ENCODE measurements at regions not wholly inside any gene's neighbourhood (a gene's known extent, or its start where the extent isn't known, plus 50 kb on each side); places are given as distances from the start of the nearest gene placed in this dataset.
"Not testable (repeated sequence)": the region's sequence is repeated elsewhere in the genome, so short reads cannot be mapped to it uniquely, and the experiment has no call there.

- POLR2A ChIA-PET = no interaction called here
- no peaks in the 10 kb centered on the region for H3K4me1 Mint-ChIP-seq (ENCODE audit: low read depth, unreplicated experiment)
- CTCF ChIA-PET = no interaction called here
- no peaks in the 10 kb centered on the region for H3K36me3 Mint-ChIP-seq (ENCODE audit: insufficient read depth, unreplicated experiment)
- H3K9me3 ChIP-seq = peaks cover 3% of the 10 kb centered on the region
- no TSS peak for BruUV-seq (replicated peaks)
- intact Hi-C loops (cut with micrococcal nuclease; ENCODE audit: unreplicated experiment) = no loop called here
- no peak overlapping the region for H3K4me3 ChIP-seq (ENCODE audit: low read depth, low read length)
- H3K4me1 ChIP-seq = no peaks in the 10 kb centered on the region
- DNase-seq = no peak
- TF ChIP-seq, protein P1, sequence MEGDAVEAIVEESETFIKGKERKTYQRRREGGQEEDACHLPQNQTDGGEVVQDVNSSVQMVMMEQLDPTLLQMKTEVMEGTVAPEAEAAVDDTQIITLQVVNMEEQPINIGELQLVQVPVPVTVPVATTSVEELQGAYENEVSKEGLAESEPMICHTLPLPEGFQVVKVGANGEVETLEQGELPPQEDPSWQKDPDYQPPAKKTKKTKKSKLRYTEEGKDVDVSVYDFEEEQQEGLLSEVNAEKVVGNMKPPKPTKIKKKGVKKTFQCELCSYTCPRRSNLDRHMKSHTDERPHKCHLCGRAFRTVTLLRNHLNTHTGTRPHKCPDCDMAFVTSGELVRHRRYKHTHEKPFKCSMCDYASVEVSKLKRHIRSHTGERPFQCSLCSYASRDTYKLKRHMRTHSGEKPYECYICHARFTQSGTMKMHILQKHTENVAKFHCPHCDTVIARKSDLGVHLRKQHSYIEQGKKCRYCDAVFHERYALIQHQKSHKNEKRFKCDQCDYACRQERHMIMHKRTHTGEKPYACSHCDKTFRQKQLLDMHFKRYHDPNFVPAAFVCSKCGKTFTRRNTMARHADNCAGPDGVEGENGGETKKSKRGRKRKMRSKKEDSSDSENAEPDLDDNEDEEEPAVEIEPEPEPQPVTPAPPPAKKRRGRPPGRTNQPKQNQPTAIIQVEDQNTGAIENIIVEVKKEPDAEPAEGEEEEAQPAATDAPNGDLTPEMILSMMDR (IDR thresholded peaks at IDR 0.05; ENCODE audit: insufficient read depth in 1 of 2, low read depth in 1 of 2, low read length in 1 of 2, severe bottlenecking in 1 of 2, unreplicated experiment in 1 of 2) = no peak
- H3K27ac Mint-ChIP-seq (ENCODE audit: unreplicated experiment) = no peak overlapping the region
- no peaks in the 10 kb centered on the region for H3K36me3 ChIP-seq (ENCODE audit: control insufficient read depth, insufficient read depth, low read length)
- no peaks in the 10 kb centered on the region for H3K27me3 ChIP-seq (replicated peaks; ENCODE audit: control insufficient read depth, insufficient read depth, low read length)
- H3K9me3 Mint-ChIP-seq (ENCODE audit: unreplicated experiment) = peaks cover 27% of the 10 kb centered on the region
- H3K4me3 Mint-ChIP-seq (ENCODE audit: unreplicated experiment) = no peak overlapping the region
- H3K27me3 Mint-ChIP-seq (ENCODE audit: insufficient read depth, unreplicated experiment) = no peaks in the 10 kb centered on the region
Observed at GRCh38 chr15:35279811-35280210, 194.7 kb upstream of the NANOGP8 start.

DNA sequence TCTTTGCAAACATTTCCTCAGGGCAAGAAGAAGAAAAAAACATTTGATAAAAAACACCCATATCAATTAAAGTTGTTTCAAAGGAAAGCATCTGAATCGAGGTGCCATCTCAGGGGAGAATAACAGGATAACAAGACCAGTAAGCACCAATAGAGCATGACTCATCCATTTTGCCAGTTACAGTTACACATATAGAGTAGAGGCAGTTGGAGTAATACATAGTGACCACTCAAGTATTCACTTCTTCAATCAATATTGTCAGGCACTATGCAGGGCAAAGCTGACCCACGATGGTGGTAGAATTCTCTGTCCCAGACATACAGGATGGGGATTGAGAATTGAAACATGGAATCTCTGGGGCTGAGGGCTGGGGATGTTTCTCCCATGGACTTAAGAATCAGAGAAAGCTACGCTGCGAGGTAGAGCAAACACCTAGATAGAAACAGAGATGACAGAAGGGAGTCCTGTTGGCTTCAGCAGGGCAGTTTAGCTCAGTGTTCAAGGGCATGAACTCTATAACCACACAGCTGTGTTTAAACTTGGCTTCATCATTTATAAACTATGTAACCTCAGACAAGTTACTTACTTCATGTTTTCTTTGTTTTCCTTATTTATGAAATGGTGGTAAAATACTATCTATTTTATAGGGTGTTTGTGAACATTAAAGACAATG is 186.4 kb upstream of the NANOGP8 start:
- H3K4me3 Mint-ChIP-seq (ENCODE audit: unreplicated experiment) = no peak overlapping the region
- Histone ChIP-seq H3K4me1 (no peaks in the 10 kb centered on the region), H3K9me3 (no peaks in the 10 kb centered on the region), H3K36me3 (ENCODE audit: control insufficient read depth, insufficient read depth, low read length) (no peaks in the 10 kb centered on the region), H3K27me3 (replicated peaks; ENCODE audit: control insufficient read depth, insufficient read depth, low read length) (no peaks in the 10 kb centered on the region), H3K4me3 (ENCODE audit: low read depth, low read length) (no peak overlapping the region)
- no peaks in the 10 kb centered on the region for H3K27me3 Mint-ChIP-seq (ENCODE audit: insufficient read depth, unreplicated experiment)
- no peak for DNase-seq
- ChIA-PET CTCF (no interaction called here), POLR2A (no interaction called here)
- H3K27ac Mint-ChIP-seq (ENCODE audit: unreplicated experiment) = no peak overlapping the region
- H3K36me3 Mint-ChIP-seq (ENCODE audit: insufficient read depth, unreplicated experiment) = no peaks in the 10 kb centered on the region
- peaks cover 6% of the 10 kb centered on the region for H3K4me1 Mint-ChIP-seq (ENCODE audit: low read depth, unreplicated experiment)
- no TSS peak for BruUV-seq (replicated peaks)
- intact Hi-C loops (cut with micrococcal nuclease; ENCODE audit: unreplicated experiment) = loop anchor here (5.0 kb wide), 1 partner anchor 194 kb away; no protein-coding TSS in a partner anchor
- TF ChIP-seq, protein P1 (IDR thresholded peaks at IDR 0.05; ENCODE audit: insufficient read depth in 1 of 2, low read depth in 1 of 2, low read length in 1 of 2, severe bottlenecking in 1 of 2, unreplicated experiment in 1 of 2) = no peak
- H3K9me3 Mint-ChIP-seq (ENCODE audit: unreplicated experiment) = no peaks in the 10 kb centered on the region

GRCh38 chr15:35260941-35261340 is 175.8 kb upstream of the NANOGP8 start:
- Mint-ChIP-seq H3K4me1 (ENCODE audit: low read depth, unreplicated experiment) (peaks cover 13% of the 10 kb centered on the region), H3K36me3 (ENCODE audit: insufficient read depth, unreplicated experiment) (no peaks in the 10 kb centered on the region), H3K27me3 (ENCODE audit: insufficient read depth, unreplicated experiment) (no peaks in the 10 kb centered on the region), H3K27ac (ENCODE audit: unreplicated experiment) (no peak overlapping the region), H3K9me3 (ENCODE audit: unreplicated experiment) (no peaks in the 10 kb centered on the region), H3K4me3 (ENCODE audit: unreplicated experiment) (no peak overlapping the region)
- H3K27me3 ChIP-seq (replicated peaks; ENCODE audit: control insufficient read depth, insufficient read depth, low read length) = no peaks in the 10 kb centered on the region
- H3K4me3 ChIP-seq (ENCODE audit: low read depth, low read length) = no peak overlapping the region
- intact Hi-C loops (cut with micrococcal nuclease; ENCODE audit: unreplicated experiment) = no loop called here
- BruUV-seq (replicated peaks) = no TSS peak
- POLR2A ChIA-PET = no interaction called here
- H3K36me3 ChIP-seq (ENCODE audit: control insufficient read depth, insufficient read depth, low read length) = no peaks in the 10 kb centered on the region
- TF ChIP-seq, protein P1 (IDR thresholded peaks at IDR 0.05; ENCODE audit: insufficient read depth in 1 of 2, low read depth in 1 of 2, low read length in 1 of 2, severe bottlenecking in 1 of 2, unreplicated experiment in 1 of 2) = no peak
- CTCF ChIA-PET = no interaction called here
- no peak for DNase-seq
- H3K4me1 ChIP-seq = peaks cover 8% of the 10 kb centered on the region
- H3K9me3 ChIP-seq = no peaks in the 10 kb centered on the region

DNA sequence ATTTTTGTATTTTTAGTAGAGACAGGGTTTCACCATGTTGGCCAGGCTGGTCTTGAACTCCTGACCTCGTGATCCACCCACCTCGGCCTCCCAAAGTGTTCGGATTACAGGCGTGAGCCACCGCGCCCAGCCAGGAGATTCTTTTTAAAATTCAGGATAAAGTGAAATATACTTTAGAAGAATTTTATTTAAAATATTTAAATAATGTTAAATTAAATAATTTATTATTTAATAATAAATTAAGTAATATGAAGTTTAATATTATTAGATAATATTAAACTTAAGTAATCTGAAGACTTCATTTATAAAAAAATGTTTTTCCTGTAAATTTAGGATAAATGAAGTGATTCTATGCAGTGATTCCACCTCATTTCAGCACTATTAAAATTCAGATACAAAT is 175.2 kb upstream of the NANOGP8 start:
- H3K4me3 Mint-ChIP-seq (ENCODE audit: unreplicated experiment); H3K36me3 ChIP-seq (ENCODE audit: control insufficient read depth, insufficient read depth, low read length); H3K4me1 ChIP-seq; H3K9me3 ChIP-seq; H3K27ac Mint-ChIP-seq (ENCODE audit: unreplicated experiment); H3K9me3 Mint-ChIP-seq (ENCODE audit: unreplicated experiment); H3K27me3 ChIP-seq (replicated peaks; ENCODE audit: control insufficient read depth, insufficient read depth, low read length); intact Hi-C loops (cut with micrococcal nuclease; ENCODE audit: unreplicated experiment); POLR2A ChIA-PET; DNase-seq; H3K36me3 Mint-ChIP-seq (ENCODE audit: insufficient read depth, unreplicated experiment); BruUV-seq (replicated peaks); H3K4me3 ChIP-seq (ENCODE audit: low read depth, low read length); CTCF ChIA-PET; H3K27me3 Mint-ChIP-seq (ENCODE audit: insufficient read depth, unreplicated experiment): not testable (repeated sequence)
- H3K4me1 Mint-ChIP-seq (ENCODE audit: low read depth, unreplicated experiment) = peaks cover 13% of the 10 kb centered on the region

All from Caco-2 (cell line).